ENCODE measurements at regions not wholly inside any gene's neighbourhood (a gene's known extent, or its start where the extent isn't known, plus 50 kb on each side); places are given as distances from the start of the nearest gene placed in this dataset.

DNA sequence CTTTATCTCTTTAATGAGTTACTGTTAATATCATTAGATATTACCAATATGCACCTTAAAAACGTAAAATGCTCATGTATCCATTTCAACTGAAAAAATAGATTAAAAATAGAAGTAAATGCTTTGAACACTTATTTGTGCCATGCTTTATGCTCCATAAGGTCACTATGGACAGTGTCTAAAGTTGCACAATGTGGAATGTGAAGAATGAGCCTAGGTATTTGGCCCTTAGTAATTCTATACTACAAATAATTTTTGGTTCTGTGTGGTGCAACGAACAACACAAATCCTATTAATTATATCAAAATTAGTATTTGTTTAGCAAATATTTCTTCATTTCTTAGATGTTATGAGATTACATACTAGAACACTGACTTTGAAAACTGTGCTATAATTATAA, 469.9 kb upstream of the TUSC1 start:
- H3K79me2 ChIP-seq (ENCODE audit: control insufficient read depth in 1 of 2, insufficient read depth in 2 of 2, low read length in 2 of 2) = no peaks in the 10 kb centered on the region
- TF ChIP-seq EP300 (IDR thresholded peaks at IDR 0.05; ENCODE audit: borderline replicate concordance in 1 of 2, low read depth in 2 of 2, low read length in 2 of 2) = no peak
- TF ChIP-seq JUN (IDR thresholded peaks at IDR 0.05; ENCODE audit: low read depth, low read length) = no peak
- no peak overlapping the region for H4K91ac ChIP-seq (replicated peaks; ENCODE audit: insufficient read length, low read length)
- WGBS, 2 experiments (ENCODE audit: extremely low coverage in 1 of 2, insufficient coverage in 1 of 2, insufficient read length in 1 of 2, insufficient replicate concordance in 2 of 2, low coverage in 1 of 2, low lambda C conversion rate in 2 of 2, missing lambda C conversion rate in 1 of 2) = 93% methylated on average over 2 of the region's 2 CpGs; no CpG with 5 or more reads in 1 of the 2 experiments
- ChIA-PET POLR2A (ENCODE audit: partially characterized antibody) (no interaction called here), CTCF (ENCODE audit: partially characterized antibody) (interaction anchor here (2.9 kb wide), 1 partner anchor 12 kb away, joined by 9 read pairs; no protein-coding TSS in a partner anchor)
- H2BK5ac ChIP-seq (ENCODE audit: low read depth, low read length) = no peak overlapping the region
- H2AFZ ChIP-seq (ENCODE audit: low read length) = no peak overlapping the region
- no peak overlapping the region for H4K8ac ChIP-seq (ENCODE audit: extremely low read depth, insufficient read depth, low read length)
- no peaks in the 10 kb centered on the region for H3K23me2 ChIP-seq (ENCODE audit: low read depth, low read length)
- H3K14ac ChIP-seq (ENCODE audit: insufficient read length) = no peak overlapping the region
- peaks cover 0 to 3% (median 0%) of the 10 kb centered on the region in 4 experiments; a peak in 1 of 7 replicates for H3K4me1 ChIP-seq (replicated peaks in 1 of 4; ENCODE audit: control insufficient read depth in 3 of 4, insufficient read depth in 4 of 4, low read length in 3 of 4)
- H3K9me3 ChIP-seq (ENCODE audit: insufficient read depth in 2 of 2, low read depth in 1 of 2, low read length in 1 of 2) = no peaks in the 10 kb centered on the region
- H2AK5ac ChIP-seq (ENCODE audit: low read depth, low read length) = no peak overlapping the region
- H3K4me3 ChIP-seq (ENCODE audit: extremely low read depth in 1 of 4, insufficient read depth in 2 of 4, low read depth in 3 of 4, low read length in 4 of 4) = no peak overlapping the region
- H3K36me3 ChIP-seq (ENCODE audit: control insufficient read depth in 2 of 4, insufficient read depth in 4 of 4, low read length in 3 of 4) = no peaks in the 10 kb centered on the region
- no peak for FAIRE-seq
- no peak overlapping the region for H2BK120ac ChIP-seq (replicated peaks; ENCODE audit: low read depth, low read length)
- no peak overlapping the region for H3K56ac ChIP-seq (replicated peaks; ENCODE audit: insufficient read length, low read depth, low read length)
- DNase-seq (ENCODE audit: low read depth in 1 of 2, low spot score in 2 of 2) = no peak
- no peak overlapping the region for H4K5ac ChIP-seq (ENCODE audit: insufficient read length, low read depth, low read length)
- H2BK12ac ChIP-seq (ENCODE audit: low read depth, low read length) = no peak overlapping the region
- H3K4me2 ChIP-seq (ENCODE audit: insufficient read depth in 1 of 2, low read depth in 2 of 2, low read length in 2 of 2) = no peak overlapping the region
- H2BK20ac ChIP-seq (ENCODE audit: low read length) = no peak overlapping the region
- no peak overlapping the region for H3K4ac ChIP-seq (replicated peaks; ENCODE audit: insufficient read length, low read depth, low read length)
- H3K27ac ChIP-seq (ENCODE audit: low read depth, low read length) = no peak overlapping the region
- H2BK15ac ChIP-seq (ENCODE audit: low read length) = no peak overlapping the region
- no peak overlapping the region for H3K23ac ChIP-seq (ENCODE audit: insufficient read length)
- H3K9ac ChIP-seq (replicated peaks in 1 of 4; ENCODE audit: extremely low read depth in 1 of 4, low read depth in 3 of 4, low read length in 3 of 4) = no peak overlapping the region
- no peak overlapping the region for H3K18ac ChIP-seq (ENCODE audit: extremely low read depth, low read length)
- H3K79me1 ChIP-seq (ENCODE audit: low read depth, low read length) = no peaks in the 10 kb centered on the region
- H3K27me3 ChIP-seq (replicated peaks in 1 of 4; ENCODE audit: control insufficient read depth in 3 of 4, extremely low read depth in 1 of 4, insufficient read depth in 3 of 4, low read length in 3 of 4) = no peaks in the 10 kb centered on the region
- H4K20me1 ChIP-seq (replicated peaks in 1 of 2; ENCODE audit: control insufficient read depth in 1 of 2, insufficient read depth in 2 of 2, low read length in 2 of 2) = no peaks in the 10 kb centered on the region
